ENCODE measurements at regions not wholly inside any gene's neighbourhood (a gene's known extent, or its start where the extent isn't known, plus 50 kb on each side); places are given as distances from the start of the nearest gene placed in this dataset.

- DNase-seq (ENCODE audit: low spot score): no peak
These were observed 85.1 kb upstream of the USP47 start for GRCh38 chr11:11756718-11757117.

DNA sequence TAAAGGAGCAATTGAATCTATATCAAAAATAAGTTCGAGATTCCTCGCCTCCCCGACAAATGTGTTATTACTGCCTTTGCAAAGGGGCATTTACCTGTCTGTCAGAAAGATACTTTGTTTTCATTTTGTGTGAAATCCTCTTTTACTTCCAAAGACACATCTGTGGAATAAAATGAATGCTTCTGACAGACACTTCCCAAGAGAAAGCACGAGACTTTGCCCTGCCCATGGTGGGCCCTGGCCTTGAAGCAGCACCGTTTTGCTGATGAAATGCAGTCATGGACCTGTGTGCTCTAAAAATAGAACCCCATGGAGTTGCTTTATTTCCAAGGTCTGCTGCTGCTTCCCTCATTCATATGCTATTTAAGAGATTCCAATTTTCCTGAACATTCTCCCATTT, 85.9 kb upstream of the USP47 start:
- no peak for DNase-seq (ENCODE audit: low spot score)

DNA sequence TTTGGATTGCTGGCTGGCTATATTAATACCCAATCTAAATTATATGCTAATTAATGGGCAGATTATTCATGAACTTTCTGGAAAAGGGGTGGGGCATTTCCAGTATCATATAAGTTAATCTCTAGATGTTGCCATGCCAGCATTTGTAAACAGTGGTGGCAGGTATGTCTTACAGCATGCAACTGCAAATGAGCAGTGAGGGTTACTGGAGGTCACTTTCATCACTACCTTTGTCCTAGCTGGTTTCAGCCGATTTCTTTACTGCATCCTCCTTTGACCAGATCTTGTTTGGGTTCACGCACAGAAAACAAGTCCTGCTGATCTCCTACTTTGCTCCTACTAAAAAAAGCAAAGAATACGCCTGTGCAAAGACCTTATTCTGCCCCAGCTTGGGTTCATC, 89.1 kb upstream of the USP47 start:
- DNase-seq (ENCODE audit: low spot score): no peak

DNA sequence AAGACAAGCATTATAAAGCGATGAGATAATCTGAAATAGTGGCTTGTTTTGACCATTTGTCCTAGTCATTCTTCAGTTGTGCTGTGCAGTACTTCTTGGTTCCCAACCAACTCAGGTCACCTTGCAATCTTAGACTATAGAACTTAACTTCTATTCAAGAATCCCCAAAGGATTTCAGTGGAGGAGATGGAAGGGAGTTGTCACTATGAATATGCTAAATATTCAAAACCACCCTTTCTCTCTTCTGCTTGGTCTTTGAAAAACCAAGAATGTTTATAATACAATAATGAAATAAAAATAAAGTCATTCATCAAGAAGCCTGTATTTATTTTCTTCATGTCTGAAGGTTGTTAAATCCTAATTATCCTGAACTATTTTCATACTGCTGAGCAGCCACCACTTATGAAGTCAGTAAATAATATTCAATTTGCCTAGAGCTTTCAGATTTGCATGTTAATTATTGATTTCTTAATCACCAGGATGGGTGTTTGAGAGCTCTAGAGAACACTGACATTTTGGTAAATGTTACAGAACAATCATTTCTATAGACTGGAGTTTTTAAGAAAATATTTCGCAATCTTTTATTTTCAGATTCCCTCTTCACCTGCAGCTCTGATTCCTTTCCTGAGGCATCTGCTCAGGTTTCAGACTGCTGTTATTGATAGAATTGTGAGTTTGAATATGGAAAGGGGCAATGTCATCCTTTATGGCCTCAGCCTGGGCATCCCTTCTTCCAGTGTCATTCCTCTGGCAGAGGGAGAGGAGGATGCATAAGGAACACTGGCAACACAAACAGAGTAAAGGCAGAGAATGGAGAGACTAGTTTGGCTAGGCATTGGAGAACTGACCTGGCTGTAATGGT, 91.5 kb upstream of the USP47 start:
- DNase-seq (ENCODE audit: low spot score): no peak

- no peak for DNase-seq (ENCODE audit: low spot score)
These were observed 92.9 kb upstream of the USP47 start for GRCh38 chr11:11748706-11749365.

DNA sequence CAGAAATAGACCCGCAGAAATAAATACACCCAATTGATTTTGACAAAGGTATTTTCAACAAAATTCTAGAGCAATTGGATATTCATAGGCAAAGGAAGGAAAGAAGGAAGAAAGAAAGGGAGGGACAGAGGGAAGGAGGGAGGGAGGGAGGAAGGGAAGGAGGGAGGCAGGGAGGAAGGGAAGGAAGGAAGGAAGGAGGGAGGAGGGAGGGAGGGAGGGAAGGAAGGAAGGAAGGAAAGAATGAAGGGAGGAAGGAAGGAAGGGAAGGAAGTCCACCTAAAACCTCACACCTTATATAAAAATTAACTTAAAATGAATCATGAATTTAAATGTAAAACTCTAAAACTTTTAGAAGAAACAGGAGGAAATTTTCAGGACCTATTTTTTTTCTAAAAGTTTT, 94.2 kb upstream of the USP47 start:
- DNase-seq (ENCODE audit: low spot score): no peak

DNA sequence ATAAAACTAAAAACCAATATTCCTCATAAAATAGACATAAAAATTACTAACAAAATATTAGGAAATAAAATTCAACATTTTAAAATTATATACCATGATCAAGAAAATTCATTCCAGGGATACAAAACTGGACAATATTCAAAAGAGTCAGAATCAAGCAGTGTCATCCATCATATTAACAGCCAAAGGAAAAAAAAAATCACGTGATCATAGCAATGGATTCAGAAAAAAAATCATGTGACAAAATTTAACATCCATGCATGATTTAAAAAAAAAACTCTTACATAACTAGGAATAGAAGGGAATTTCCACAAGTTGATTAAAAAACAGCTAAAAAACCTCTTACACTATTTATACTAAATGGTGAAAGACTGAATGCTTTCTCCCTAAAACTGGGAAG, 95.3 kb upstream of the USP47 start:
- no peak for DNase-seq (ENCODE audit: low spot score)

- DNase-seq (ENCODE audit: low spot score): no peak
These were observed 98.6 kb upstream of the USP47 start for GRCh38 chr11:11743216-11743615.

GRCh38 chr11:11742486-11742885, 99.3 kb upstream of the USP47 start:
- no peak for DNase-seq (ENCODE audit: low spot score)

- peak; percentile 52 for DNase-seq (ENCODE audit: low spot score)
These were observed 100.9 kb upstream of the USP47 start for GRCh38 chr11:11740836-11741235.

DNA sequence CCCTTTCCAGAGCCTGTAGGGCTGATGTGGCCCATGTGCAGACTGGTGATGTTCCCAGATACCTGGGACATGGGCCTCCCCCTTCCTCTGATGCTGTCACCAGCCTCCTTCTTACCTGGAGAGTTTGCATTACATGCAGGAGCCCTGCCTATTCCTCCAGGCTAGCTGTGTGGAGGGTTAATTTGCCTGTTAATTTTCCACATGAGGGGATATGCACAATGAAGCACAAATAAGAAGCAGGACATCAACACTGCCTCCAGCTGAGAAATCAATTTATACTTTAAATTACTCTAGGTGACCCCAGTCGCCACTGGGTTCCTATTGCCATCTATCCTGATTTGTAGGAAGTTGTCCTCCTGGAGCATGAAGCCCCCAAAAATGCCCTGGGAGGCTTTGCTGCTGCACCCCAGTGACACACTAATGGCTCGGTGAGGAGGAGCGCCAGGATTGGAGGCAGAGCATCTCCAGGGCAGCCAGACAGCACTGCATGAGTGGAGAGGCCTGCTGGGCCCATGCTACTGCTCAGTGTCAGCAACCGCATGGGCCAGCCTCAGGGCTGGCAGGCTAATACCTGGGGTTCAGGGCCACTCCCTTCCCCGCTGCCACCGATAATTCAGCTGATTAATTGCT, 101.6 kb upstream of the USP47 start:
- no peak for DNase-seq (ENCODE audit: low spot score)

DNA sequence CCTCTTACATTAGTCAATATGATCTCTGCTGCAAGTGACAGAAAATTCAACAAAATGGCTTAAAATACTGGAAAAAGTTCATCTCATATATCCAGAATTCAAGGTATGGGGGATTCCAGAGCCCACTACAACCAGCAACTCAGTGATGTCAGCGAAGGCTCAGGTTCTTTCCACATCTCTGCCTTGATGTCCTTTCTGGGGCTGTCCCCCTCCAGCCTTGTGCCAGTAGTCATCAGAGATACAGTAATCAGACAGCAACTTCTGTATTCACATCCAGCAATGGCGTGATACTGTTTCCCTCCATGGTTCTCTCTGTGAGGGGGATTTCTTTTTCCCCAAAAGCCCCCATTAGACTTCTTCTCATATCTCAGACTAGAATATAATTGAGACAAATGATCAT, 103.4 kb upstream of the USP47 start:
- no peak for DNase-seq (ENCODE audit: low spot score)

DNA sequence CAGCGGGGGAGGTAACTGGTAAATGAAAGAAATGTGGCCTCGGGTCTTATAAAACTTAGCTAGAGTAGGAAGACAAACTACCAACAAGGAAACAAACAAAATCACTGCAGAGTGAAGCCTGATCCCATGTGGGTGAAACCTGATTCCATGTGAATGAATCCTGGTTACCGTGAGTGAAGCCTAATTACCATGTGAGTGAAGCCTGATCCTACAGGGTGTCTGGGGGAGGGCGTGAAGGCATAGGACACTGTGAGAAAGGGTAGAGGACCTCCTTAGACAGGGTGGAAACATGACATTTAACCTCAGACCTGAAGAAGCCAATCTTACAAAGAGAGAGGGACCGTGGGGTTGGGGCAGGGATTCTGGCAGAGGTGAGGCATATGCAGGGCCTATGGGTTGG, 106.2 kb upstream of the USP47 start:
- DNase-seq (ENCODE audit: low spot score): no peak

GRCh38 chr11:11733246-11733747, 108.5 kb upstream of the USP47 start:
- DNase-seq (ENCODE audit: low spot score): no peak

DNA sequence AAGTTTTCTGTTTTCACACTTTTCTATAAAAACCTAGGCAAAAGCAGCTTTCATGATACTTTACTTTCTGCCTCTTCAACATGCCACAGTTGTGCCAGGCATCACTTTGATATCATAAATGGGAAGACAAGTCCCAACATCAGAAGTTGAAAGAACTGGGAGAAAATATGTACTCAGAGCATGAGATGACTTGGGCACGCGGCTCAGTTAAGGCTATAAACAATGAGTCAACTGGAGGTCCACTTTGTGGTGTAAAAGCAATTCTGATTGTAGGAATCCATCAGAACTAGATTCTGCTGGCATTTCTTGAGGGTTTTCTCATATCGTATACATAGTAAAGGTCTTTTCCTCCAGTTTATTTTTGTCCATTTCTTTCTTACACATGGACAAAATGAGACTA, 109.7 kb upstream of the USP47 start:
- no peak for DNase-seq (ENCODE audit: low spot score)

- peak; percentile 47 for DNase-seq (ENCODE audit: low spot score)
These were observed 109.7 kb upstream of the GALNT18 start for GRCh38 chr11:11731311-11732083.

DNA sequence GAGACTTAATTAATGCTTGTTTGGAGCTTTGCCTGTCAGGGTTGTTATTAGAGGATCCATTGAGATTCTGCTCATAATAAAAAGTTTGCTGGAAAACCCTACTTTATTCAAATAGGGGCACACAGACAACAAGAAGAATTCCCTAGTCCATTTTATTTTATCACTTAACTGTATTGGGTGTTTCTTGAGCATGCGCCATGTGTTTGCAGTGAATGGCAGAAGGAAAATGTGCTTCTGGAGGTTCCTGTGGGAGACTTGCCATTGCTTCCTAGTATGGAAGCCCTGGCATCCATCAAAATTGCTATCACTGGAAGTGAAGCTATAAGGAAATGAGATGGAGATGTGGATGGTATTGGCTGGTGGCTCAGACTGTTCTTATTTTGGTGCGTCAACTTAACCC, 106.6 kb upstream of the GALNT18 start:
- DNase-seq (ENCODE audit: low spot score): no peak

DNA sequence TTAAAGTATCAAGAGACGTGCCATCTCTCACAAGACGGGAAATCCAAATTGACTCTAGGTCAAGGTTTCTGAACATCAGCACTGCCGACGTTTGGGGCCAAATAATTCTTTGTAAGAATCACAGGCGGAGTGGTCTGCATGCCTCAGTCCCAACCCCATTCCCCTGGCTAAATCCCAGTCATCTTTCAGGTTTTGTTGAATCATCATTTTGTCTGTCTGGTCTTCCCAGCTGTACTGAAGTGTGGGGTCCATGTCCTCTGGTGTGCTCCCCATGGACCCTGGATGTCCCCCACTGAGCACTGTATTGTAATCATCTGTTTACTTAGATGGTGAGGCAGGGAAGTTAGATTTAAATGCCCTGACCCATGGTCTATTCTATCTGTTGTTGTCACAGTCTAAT, 103.6 kb upstream of the GALNT18 start:
- DNase-seq (ENCODE audit: low spot score): no peak

- DNase-seq (ENCODE audit: low spot score): no peak
These were observed 103.2 kb upstream of the GALNT18 start for GRCh38 chr11:11724994-11725393.

DNA sequence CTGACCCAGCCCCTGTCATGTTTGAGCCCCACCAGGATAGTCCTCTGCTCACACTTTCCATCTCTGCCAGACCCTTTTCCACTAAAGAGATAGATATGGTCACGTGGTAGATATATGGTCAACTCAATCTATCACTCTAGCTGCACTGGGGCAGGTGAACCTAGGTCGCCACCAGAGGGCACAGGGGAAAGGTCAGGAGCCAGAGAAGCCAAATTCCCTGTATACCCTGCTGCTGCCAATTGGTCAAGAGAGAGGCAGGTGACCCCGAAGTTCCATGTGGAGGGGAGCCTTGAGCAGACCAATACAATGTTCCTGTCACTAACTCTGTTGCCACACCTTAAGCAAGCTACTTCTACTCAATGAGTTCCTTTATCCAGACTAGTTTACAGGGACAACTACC, 101.1 kb upstream of the GALNT18 start:
- DNase-seq (ENCODE audit: low spot score): no peak

- DNase-seq (ENCODE audit: low spot score): no peak
These were observed 100.4 kb upstream of the GALNT18 start for GRCh38 chr11:11722246-11722645.

DNA sequence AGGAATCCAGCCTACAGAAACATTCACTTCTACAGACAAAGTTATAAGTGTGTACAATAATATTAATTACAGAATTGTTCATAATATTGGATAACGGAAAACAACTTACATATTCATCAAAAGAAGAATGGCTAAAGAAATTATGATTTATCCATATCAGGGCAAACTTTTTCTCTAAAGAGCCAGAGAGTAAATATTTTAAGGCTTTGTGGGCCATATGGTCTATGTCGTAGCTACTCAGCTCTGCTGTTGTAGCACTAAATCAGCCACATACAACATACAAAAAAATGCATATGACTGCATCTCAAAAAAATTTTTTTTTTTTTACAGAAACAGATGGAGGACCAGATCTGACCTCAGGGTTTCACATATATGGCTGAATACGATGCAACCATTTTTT, 96.7 kb upstream of the GALNT18 start:
- DNase-seq (ENCODE audit: low spot score): peak; percentile 87
